K562 (cell line): ENCODE measurements at regions not wholly inside any gene's neighbourhood (a gene's known extent, or its start where the extent isn't known, plus 50 kb on each side); places are given as distances from the start of the nearest gene placed in this dataset.

Source experiments
- ATAC-seq: fragments of 200-7000 bp; cut with Tn5 transposase; 3 replicates; pipeline ENCODE4 v1.9.1; 2020; ENCODE audit warnings: moderate library complexity
- BruUV-seq: library from RNA; stranded (reverse); fragments of 400-500 nt; replicated peaks from 2 replicates; lab custom pipeline; 2021; lab: Mats Ljungman, UMichigan
- CTCF ChIA-PET: fragments of 300-600 bp; formaldehyde crosslinking; extraction: SDS; loops from one replicate; lab custom pipeline; 2021; ENCODE audit warnings: low intra/inter-chr PET ratio; lab: Yijun Ruan, JAX
- POLR2A ChIA-PET: fragments of 300-600, 350-650 bp; sonication (Branson Sonifier 250); formaldehyde crosslinking; extraction: SDS; loops from one replicate; lab custom pipeline; 2021; ENCODE audit warnings: antibody characterized with exemption, inconsistent platforms; lab: Yijun Ruan, JAX
- DNase-seq, 4 experiments: peaks; one replicate each; pipeline versions ENCODE4 v3.0.0 to v3.0.0-alpha.2; 2011 to 2018; ENCODE audit warnings: low spot score in 3 of 4, mixed read lengths in 3 of 4; ENCODE audit errors: extremely low read depth in 1 of 4
- FAIRE-seq: peaks from 2 replicates; lab custom pipeline; 2011; peaks lifted over from hg19 to GRCh38; lab: Jason Lieb, UNC
- H2AFZ ChIP-seq: 2 replicates; pipeline ENCODE4 v1.6.0; 2011; ENCODE audit warnings: low read depth, low read length, control low read depth, inconsistent platforms
- H3K27ac ChIP-seq: fragments of 200-600 bp; 3 replicates; pipeline ENCODE4 v1.8.0; 2011; ENCODE audit warnings: low read depth, mild to moderate bottlenecking, control low read depth, inconsistent platforms, low read length, moderate library complexity, mixed read lengths; ENCODE audit errors: extremely low read depth
- H3K27me3 ChIP-seq, 2 experiments: fragments of 300-600 bp in 1 of 2; 2 replicates in 1 of 2; 3 replicates in 1 of 2; pipeline versions ENCODE4 v1.6.0 to v1.8.0; 2011; ENCODE audit warnings: inconsistent platforms in 2 of 2, low read length in 2 of 2, mild to moderate bottlenecking in 1 of 2, mixed read lengths in 1 of 2, moderate library complexity in 1 of 2; ENCODE audit not compliant: control insufficient read depth in 2 of 2, insufficient read depth in 2 of 2
- H3K36me3 ChIP-seq: fragments of 300-600 bp; 3 replicates; pipeline ENCODE4 v1.8.0; 2011; ENCODE audit warnings: mild to moderate bottlenecking, low read length, inconsistent platforms; ENCODE audit not compliant: control insufficient read depth, insufficient read depth
- H3K4me1 ChIP-seq, 2 experiments: fragments of 200-600 bp in 1 of 2; replicated peaks in 1 of 2; 2 replicates in 1 of 2; 3 replicates in 1 of 2; pipeline versions ENCODE4 v1.5.1 to v1.8.0; 2011; ENCODE audit warnings: inconsistent platforms in 2 of 2, low read length in 2 of 2, mild to moderate bottlenecking in 1 of 2, mixed read lengths in 1 of 2, moderate library complexity in 1 of 2; ENCODE audit not compliant: control insufficient read depth in 2 of 2, insufficient read depth in 2 of 2
- H3K4me2 ChIP-seq: 2 replicates; pipeline ENCODE4 v1.6.1; 2011; ENCODE audit warnings: low read length, control low read depth, inconsistent platforms, mixed read lengths; ENCODE audit not compliant: insufficient read depth
- H3K4me3 ChIP-seq: fragments of 200-600 bp; sonication (generic), shearing (Covaris generic); 2 replicates; pipeline ENCODE4 v1.5.1; 2016; ENCODE audit warnings: control low read depth, inconsistent platforms
- H3K79me2 ChIP-seq: fragments of 200-600 bp; 3 replicates; pipeline ENCODE4 v1.8.0; 2011; ENCODE audit warnings: low read length, inconsistent platforms; ENCODE audit not compliant: control insufficient read depth, insufficient read depth
- H3K9ac ChIP-seq, 2 experiments: 2 replicates each; pipeline versions ENCODE4 v1.6.0 to v1.6.1; 2011; ENCODE audit warnings: low read depth in 2 of 2, low read length in 2 of 2, control low read depth in 1 of 2, inconsistent platforms in 1 of 2, mild to moderate bottlenecking in 1 of 2, mixed read lengths in 1 of 2; ENCODE audit not compliant: insufficient read depth in 1 of 2
- H3K9me1 ChIP-seq: one replicate; pipeline ENCODE4 v1.6.0; 2011; ENCODE audit warnings: inconsistent platforms, mild to moderate bottlenecking, low read length, moderate library complexity; ENCODE audit not compliant: control insufficient read depth, insufficient read depth
- H3K9me3 ChIP-seq: replicated peaks from 2 replicates; pipeline ENCODE4 v1.5.1; 2011; ENCODE audit warnings: low read depth, low read length, inconsistent platforms; ENCODE audit not compliant: control insufficient read depth, insufficient read depth
- H4K20me1 ChIP-seq: replicated peaks from 2 replicates; pipeline ENCODE4 v1.6.1; 2011; ENCODE audit warnings: low read length, inconsistent platforms, mixed read lengths; ENCODE audit not compliant: control insufficient read depth, insufficient read depth
- CHD2 ChIP-seq: IDR thresholded peaks from 2 replicates; pipeline ENCODE4 v1.6.1; 2011; ENCODE audit warnings: low read depth, low read length
- FOXJ3 ChIP-seq: sonication (generic); formaldehyde crosslinking; IDR thresholded peaks from 2 replicates; pipeline ENCODE4 v1.4.0; 2020; ENCODE audit warnings: mild to moderate bottlenecking, missing genetic modification reagents
- PCBP2 ChIP-seq: fragments of 200-400 bp; formaldehyde crosslinking; IDR thresholded peaks from 2 replicates; pipeline ENCODE4 v1.6.1; 2018; ENCODE audit warnings: low read length, low read depth, mild to moderate bottlenecking, moderate library complexity; ENCODE audit not compliant: poor library complexity, severe bottlenecking
- RNF2 ChIP-seq: sonication (generic); IDR thresholded peaks from 2 replicates; pipeline ENCODE4 v1.6.1; 2016
- SP1 ChIP-seq: sonication (generic); formaldehyde crosslinking; IDR thresholded peaks from 2 replicates; pipeline ENCODE4 v1.8.1; 2022; ENCODE audit warnings: mild to moderate bottlenecking, missing genetic modification reagents
- TCFL5 ChIP-seq: fragments of 250-450 bp; sonication (Bioruptor Pico); conservative IDR thresholded peaks from 2 replicates; pipeline ENCODE4 v1.6.1; 2021; ENCODE audit warnings: mild to moderate bottlenecking, moderate library complexity, matching md5 sums
- ZBTB17 ChIP-seq: fragments of 450-650 bp; formaldehyde crosslinking; IDR thresholded peaks from 2 replicates; pipeline ENCODE4 v1.4.0; 2020; ENCODE audit warnings: mild to moderate bottlenecking
- WGBS: fragments of 100-300 bp; shearing (Covaris generic); methylation state at CpG from one replicate; pipeline ENCODE4 v1.1.6; 2016; ENCODE audit warnings: low coverage, mixed read lengths; ENCODE audit not compliant: insufficient coverage; ENCODE audit errors: missing lambda C conversion rate; 5-methylcytosine and 5-hydroxymethylcytosine counted together
- in situ Hi-C: fragments of 300-500 bp; cut with MboI; formaldehyde crosslinking; loops from 4 replicates; pipeline ENCODE4 v1.15.0; 2018; ENCODE audit warnings: inconsistent platforms, mixed read lengths
- intact Hi-C: fragments of 100-400 bp; cut with micrococcal nuclease; formaldehyde crosslinking; loops from 2 replicates; pipeline ENCODE4 v1.14.2; 2022

DNA sequence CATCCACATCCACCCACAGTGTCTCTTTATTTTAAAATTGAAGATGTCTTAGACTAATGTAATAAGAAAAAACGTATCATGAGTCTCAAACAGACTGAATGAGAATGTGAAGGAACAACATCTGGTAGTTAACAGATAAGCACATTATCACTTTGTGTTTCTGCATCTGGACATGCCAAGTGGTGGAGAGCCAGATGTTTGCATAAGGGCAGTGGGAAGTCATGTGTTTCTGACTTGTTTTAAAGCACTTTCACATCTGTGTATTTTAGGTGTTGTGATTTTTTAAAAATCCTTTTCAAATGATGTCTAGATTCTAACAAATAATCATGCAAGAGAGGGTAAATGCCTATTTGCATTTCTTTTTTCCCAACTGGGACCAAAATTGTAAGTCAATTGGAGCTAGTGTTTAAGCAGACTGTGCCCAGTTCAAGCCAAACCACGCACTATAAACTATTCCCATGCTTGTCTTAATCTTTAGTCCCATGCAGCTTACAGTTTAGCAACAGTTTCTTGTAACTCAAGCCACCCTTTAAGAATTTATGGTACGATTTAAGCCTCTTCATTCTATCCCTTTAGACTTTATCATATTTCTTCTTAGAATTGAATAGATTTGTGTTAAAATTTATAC is 272.7 kb upstream of the DOK6 start:
- no peak for DNase-seq
- FAIRE-seq = no peak
- in situ Hi-C loops = no loop called here
- H2AFZ ChIP-seq = no peak overlapping the region
- H3K36me3 ChIP-seq = no peaks in the 10 kb centered on the region
- ChIA-PET POLR2A (no interaction called here), CTCF (no interaction called here)
- H3K27me3 ChIP-seq = no peaks in the 10 kb centered on the region
- no peak overlapping the region for H3K9ac ChIP-seq
- no peak overlapping the region for H3K27ac ChIP-seq
- no peaks in the 10 kb centered on the region for H3K9me1 ChIP-seq
- ATAC-seq = no peak
- no peak overlapping the region for H3K4me2 ChIP-seq
- H3K4me3 ChIP-seq = no peak overlapping the region
- no peaks in the 10 kb centered on the region for H3K4me1 ChIP-seq
- no peak for TF ChIP-seq FOXJ3 (CRISPR knock-in tag)
- no peak for TF ChIP-seq SP1
- BruUV-seq = no TSS peak
- 0% methylated on average over 3 of the region's 3 CpGs for WGBS
- no peaks in the 10 kb centered on the region for H4K20me1 ChIP-seq
- no peaks in the 10 kb centered on the region for H3K79me2 ChIP-seq
- H3K9me3 ChIP-seq = no peaks in the 10 kb centered on the region
- intact Hi-C loops = no loop called here

DNA sequence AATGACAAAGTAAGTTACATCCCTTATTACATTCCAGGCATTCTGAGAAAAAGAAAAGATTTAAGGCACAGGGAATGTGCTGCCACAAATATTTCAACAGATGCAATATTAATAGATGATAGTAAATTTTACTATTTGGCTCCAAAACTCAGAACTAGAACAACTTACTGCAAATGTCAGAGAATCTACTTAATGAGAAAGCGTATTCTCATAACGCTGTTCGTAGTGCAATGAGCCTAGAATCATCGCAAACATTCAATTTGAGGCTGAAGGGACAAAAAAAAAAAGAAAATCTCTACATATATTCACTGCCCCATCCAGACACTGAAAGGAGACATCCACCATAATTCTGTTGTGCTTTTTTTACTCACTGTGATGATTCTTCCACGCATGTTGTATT is 272.1 kb upstream of the DOK6 start:
- Histone ChIP-seq H3K9me1 (no peaks in the 10 kb centered on the region), H3K27me3 (no peaks in the 10 kb centered on the region), H3K9ac (no peak overlapping the region), H2AFZ (no peak overlapping the region), H3K4me1 (no peaks in the 10 kb centered on the region), H3K27ac (no peak overlapping the region), H3K36me3 (no peaks in the 10 kb centered on the region), H4K20me1 (no peaks in the 10 kb centered on the region), H3K4me3 (no peak overlapping the region), H3K9me3 (no peaks in the 10 kb centered on the region), H3K4me2 (no peak overlapping the region), H3K79me2 (no peaks in the 10 kb centered on the region)
- FAIRE-seq = no peak
- BruUV-seq = no TSS peak
- ATAC-seq = no peak
- 0% methylated on average over 5 of the region's 5 CpGs for WGBS
- no peak for DNase-seq
- POLR2A ChIA-PET = no interaction called here
- TF ChIP-seq ZBTB17 (CRISPR knock-in tag) (no peak), RNF2 (no peak), PCBP2 (no peak), CHD2 (no peak), TCFL5 (no peak)
- in situ Hi-C loops (no loop called here), intact Hi-C loops (no loop called here)
- CTCF ChIA-PET = no interaction called here
